ENCODE measurements at regions not wholly inside any gene's neighbourhood (a gene's known extent, or its start where the extent isn't known, plus 50 kb on each side); places are given as distances from the start of the nearest gene placed in this dataset.

DNA sequence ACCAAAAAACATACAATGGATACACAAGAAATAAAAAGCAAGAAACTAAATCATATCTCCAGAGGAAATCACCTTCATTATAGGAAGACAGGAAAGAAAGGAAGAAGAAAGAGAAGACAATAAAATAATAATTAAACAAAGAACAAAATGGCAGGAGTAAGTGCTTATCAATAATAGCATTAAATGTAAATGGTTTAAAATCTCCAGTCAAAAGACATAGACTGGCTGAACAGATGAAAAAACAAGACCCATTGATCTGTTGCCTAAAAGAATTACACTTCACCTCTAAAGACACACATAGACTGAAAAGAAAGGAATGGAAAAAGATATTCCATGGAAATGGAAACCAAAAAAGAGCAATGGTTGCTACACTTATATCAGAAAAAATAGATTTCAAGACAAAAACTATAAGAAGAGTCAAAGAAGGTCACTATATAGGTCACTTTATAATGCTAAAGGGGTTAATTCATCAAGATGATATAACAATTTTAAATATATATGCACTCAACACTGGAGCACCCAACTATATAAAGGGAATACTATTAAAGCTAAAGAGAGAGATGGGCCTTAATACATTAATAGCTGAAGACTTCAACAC lies 118.4 kb upstream of the SESN3 start:
- CTCF ChIA-PET: no interaction called here

DNA sequence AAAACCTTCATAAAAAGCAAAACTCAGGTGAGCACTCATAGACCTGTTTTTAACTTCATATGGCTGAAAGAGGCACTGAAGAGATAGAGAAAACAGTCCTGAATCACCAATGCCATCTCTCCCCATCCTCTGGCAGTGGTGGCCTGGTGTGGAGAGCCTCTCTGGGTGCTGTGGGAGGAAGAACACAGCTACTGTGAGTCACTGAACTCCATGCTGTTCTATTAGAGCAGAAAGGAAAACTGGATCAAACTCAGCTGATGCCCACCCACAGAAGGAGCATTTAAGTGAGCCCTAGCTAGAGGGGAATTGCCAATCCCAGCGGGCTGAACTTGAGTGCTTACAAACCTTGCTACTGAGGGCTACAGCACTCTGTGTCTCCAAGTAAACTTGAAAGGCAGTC lies 115.3 kb upstream of the SESN3 start:
- DNase-seq: no peak
- Histone ChIP-seq H3K9me2 (replicated peaks; ENCODE audit: low read length) (no peaks in the 10 kb centered on the region; the same call in 1 of the 2 replicates), H3K9me3 (ENCODE audit: low read length) (no peaks in the 10 kb centered on the region), H3K27ac (ENCODE audit: low read length) (no peak overlapping the region), H3K27me3 (ENCODE audit: low read length) (no peaks in the 10 kb centered on the region; the same call in 1 of the 2 replicates), H3K36me3 (ENCODE audit: low read depth, low read length) (no peaks in the 10 kb centered on the region), H3K79me2 (ENCODE audit: low read length) (no peaks in the 10 kb centered on the region), H3K4me1 (ENCODE audit: insufficient read depth, low read length) (no peaks in the 10 kb centered on the region), H3K4me3 (ENCODE audit: low read length) (no peak overlapping the region), H3K4me2 (ENCODE audit: low read length) (no peak overlapping the region), H3K9ac (ENCODE audit: low read length) (no peak overlapping the region), H4K20me1 (ENCODE audit: low read length) (no peaks in the 10 kb centered on the region), H2AFZ (ENCODE audit: low read length) (no peak overlapping the region), H3F3A (ENCODE audit: low read length, unreplicated experiment) (no peaks in the 10 kb centered on the region)
- intact Hi-C loops (cut with micrococcal nuclease): no loop called here
- ATAC-seq: no peak
- TF ChIP-seq, protein P1, sequence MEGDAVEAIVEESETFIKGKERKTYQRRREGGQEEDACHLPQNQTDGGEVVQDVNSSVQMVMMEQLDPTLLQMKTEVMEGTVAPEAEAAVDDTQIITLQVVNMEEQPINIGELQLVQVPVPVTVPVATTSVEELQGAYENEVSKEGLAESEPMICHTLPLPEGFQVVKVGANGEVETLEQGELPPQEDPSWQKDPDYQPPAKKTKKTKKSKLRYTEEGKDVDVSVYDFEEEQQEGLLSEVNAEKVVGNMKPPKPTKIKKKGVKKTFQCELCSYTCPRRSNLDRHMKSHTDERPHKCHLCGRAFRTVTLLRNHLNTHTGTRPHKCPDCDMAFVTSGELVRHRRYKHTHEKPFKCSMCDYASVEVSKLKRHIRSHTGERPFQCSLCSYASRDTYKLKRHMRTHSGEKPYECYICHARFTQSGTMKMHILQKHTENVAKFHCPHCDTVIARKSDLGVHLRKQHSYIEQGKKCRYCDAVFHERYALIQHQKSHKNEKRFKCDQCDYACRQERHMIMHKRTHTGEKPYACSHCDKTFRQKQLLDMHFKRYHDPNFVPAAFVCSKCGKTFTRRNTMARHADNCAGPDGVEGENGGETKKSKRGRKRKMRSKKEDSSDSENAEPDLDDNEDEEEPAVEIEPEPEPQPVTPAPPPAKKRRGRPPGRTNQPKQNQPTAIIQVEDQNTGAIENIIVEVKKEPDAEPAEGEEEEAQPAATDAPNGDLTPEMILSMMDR (conservative IDR thresholded peaks at IDR 0.05; ENCODE audit: low read depth, low read length): no peak
- no peak for TF ChIP-seq EZH2 (IDR thresholded peaks at IDR 0.05; ENCODE audit: low read length, unreplicated experiment)
- TF ChIP-seq EZH2phosphoT487 (IDR thresholded peaks at IDR 0.05; ENCODE audit: borderline replicate concordance, low read length): no peak
- no TSS peak for BruUV-seq (replicated peaks)
- POLR2A ChIA-PET (ENCODE audit: unreplicated experiment): no interaction called here
- CTCF ChIA-PET: no interaction called here

More for the DNA sequence above, 118.4 kb upstream of the SESN3 start:
- no peak for DNase-seq
- H3K9me2 ChIP-seq (replicated peaks; ENCODE audit: low read length): no peaks in the 10 kb centered on the region; the same call in 1 of the 2 replicates
- H4K20me1 ChIP-seq (ENCODE audit: low read length): no peaks in the 10 kb centered on the region
- intact Hi-C loops (cut with micrococcal nuclease): no loop called here
- no peaks in the 10 kb centered on the region for H3K36me3 ChIP-seq (ENCODE audit: low read depth, low read length)
- H3K4me2 ChIP-seq (ENCODE audit: low read length): no peak overlapping the region
- H3K9me3 ChIP-seq (ENCODE audit: low read length): no peaks in the 10 kb centered on the region
- H3K27ac ChIP-seq (ENCODE audit: low read length): no peak overlapping the region
- peaks cover 7% of the 10 kb centered on the region; the same call in 1 of the 2 replicates for H3K27me3 ChIP-seq (ENCODE audit: low read length)
- ATAC-seq: no peak
- no TSS peak for BruUV-seq (replicated peaks)
- H3K79me2 ChIP-seq (ENCODE audit: low read length): no peaks in the 10 kb centered on the region
- no peaks in the 10 kb centered on the region for H3K4me1 ChIP-seq (ENCODE audit: insufficient read depth, low read length)
- H2AFZ ChIP-seq (ENCODE audit: low read length): no peak overlapping the region
- POLR2A ChIA-PET (ENCODE audit: unreplicated experiment): no interaction called here
- no peak for TF ChIP-seq EZH2phosphoT487 (IDR thresholded peaks at IDR 0.05; ENCODE audit: borderline replicate concordance, low read length)
- TF ChIP-seq, protein P1 (conservative IDR thresholded peaks at IDR 0.05; ENCODE audit: low read depth, low read length): no peak
- no peak for TF ChIP-seq EZH2 (IDR thresholded peaks at IDR 0.05; ENCODE audit: low read length, unreplicated experiment)
- no peak overlapping the region for H3K9ac ChIP-seq (ENCODE audit: low read length)
- H3F3A ChIP-seq (ENCODE audit: low read length, unreplicated experiment): no peaks in the 10 kb centered on the region
- no peak overlapping the region for H3K4me3 ChIP-seq (ENCODE audit: low read length)

DNA sequence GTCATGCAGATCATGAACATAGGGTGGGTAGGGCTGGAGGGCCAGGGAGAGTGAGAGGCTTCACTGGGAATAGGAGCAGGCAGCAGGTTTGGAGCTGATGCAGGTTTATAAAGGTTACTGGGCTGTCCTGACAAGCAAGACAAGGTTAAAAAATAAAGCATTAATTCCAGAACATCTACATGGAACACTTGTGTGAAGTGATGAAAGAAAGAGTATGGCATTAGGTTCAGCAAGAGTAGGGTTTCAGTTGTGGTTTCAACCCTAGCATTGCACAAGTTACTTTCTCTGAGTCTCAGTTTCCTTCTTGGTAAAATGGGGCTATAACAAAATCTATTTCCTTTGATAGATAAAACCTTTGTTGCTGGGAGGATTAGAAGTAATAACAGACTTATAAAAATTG lies 114.6 kb upstream of the SESN3 start:
- peaks cover 4% of the 10 kb centered on the region; the same call in 1 of the 2 replicates for H3K27me3 ChIP-seq (ENCODE audit: low read length)
- H3K9ac ChIP-seq (ENCODE audit: low read length): no peak overlapping the region
- no peaks in the 10 kb centered on the region for H3K4me1 ChIP-seq (ENCODE audit: insufficient read depth, low read length)
- intact Hi-C loops (cut with micrococcal nuclease): no loop called here
- TF ChIP-seq EZH2 (IDR thresholded peaks at IDR 0.05; ENCODE audit: low read length, unreplicated experiment) (no peak), EZH2phosphoT487 (IDR thresholded peaks at IDR 0.05; ENCODE audit: borderline replicate concordance, low read length) (no peak)
- TF ChIP-seq, protein P1 (conservative IDR thresholded peaks at IDR 0.05; ENCODE audit: low read depth, low read length): no peak
- H3K9me3 ChIP-seq (ENCODE audit: low read length): no peaks in the 10 kb centered on the region
- no peaks in the 10 kb centered on the region for H3K36me3 ChIP-seq (ENCODE audit: low read depth, low read length)
- no peak overlapping the region for H3K27ac ChIP-seq (ENCODE audit: low read length)
- H3K4me2 ChIP-seq (ENCODE audit: low read length): no peak overlapping the region
- H3K9me2 ChIP-seq (replicated peaks; ENCODE audit: low read length): no peaks in the 10 kb centered on the region; the same call in 1 of the 2 replicates
- H3F3A ChIP-seq (ENCODE audit: low read length, unreplicated experiment): no peaks in the 10 kb centered on the region
- BruUV-seq (replicated peaks): no TSS peak
- DNase-seq: no peak
- ChIA-PET CTCF (no interaction called here), POLR2A (ENCODE audit: unreplicated experiment) (no interaction called here)
- no peaks in the 10 kb centered on the region for H4K20me1 ChIP-seq (ENCODE audit: low read length)
- H3K4me3 ChIP-seq (ENCODE audit: low read length): no peak overlapping the region
- no peak for ATAC-seq
- no peaks in the 10 kb centered on the region for H3K79me2 ChIP-seq (ENCODE audit: low read length)
- no peak overlapping the region for H2AFZ ChIP-seq (ENCODE audit: low read length)
